Gastrocnemius medialis (tissue), 4 donors: ENCODE measurements at regions not wholly inside any gene's neighbourhood (a gene's known extent, or its start where the extent isn't known, plus 50 kb on each side); places are given as distances from the start of the nearest gene placed in this dataset.

Experiments
- ATAC-seq, 2 donors: fragments of 150-250 bp; one replicate each; pipeline ENCODE4 v1.9.1; 2016
- DNase-seq, 2 donors: peaks; one replicate each; pipeline ENCODE4 v3.0.0-alpha.2; 2019
- H3K27ac ChIP-seq, 4 donors: fragments of 200-600 bp; sonication (generic); 1 replicate in 1 of 4; 2 replicates in 3 of 4; pipeline ENCODE4 v1.5.1; 2016 to 2018; ENCODE audit warnings: mild to moderate bottlenecking in 2 of 4, moderate library complexity in 1 of 4
- H3K27me3 ChIP-seq, 3 donors: fragments of 200-600 bp; sonication (generic) in 2 of 3; 1 replicate in 1 of 3; 2 replicates in 2 of 3; pipeline versions ENCODE4 v1.5.1 to v1.6.0; 2016 to 2019; ENCODE audit warnings: mild to moderate bottlenecking in 1 of 3, moderate library complexity in 1 of 3
- H3K36me3 ChIP-seq, 2 donors: fragments of 200-600 bp; sonication (generic) in 1 of 2; one replicate each; pipeline ENCODE4 v1.5.1; 2017 to 2018
- H3K4me1 ChIP-seq, 2 donors: fragments of 200-600 bp; sonication (generic) in 1 of 2; one replicate each; pipeline ENCODE4 v1.5.1; 2016 to 2017; ENCODE audit warnings: mild to moderate bottlenecking in 2 of 2
- H3K4me3 ChIP-seq, 4 donors: fragments of 200-600 bp; sonication (generic) in 3 of 4; 1 replicate in 1 of 4; 2 replicates in 3 of 4; pipeline ENCODE4 v1.5.1; 2016 to 2019; ENCODE audit warnings: mild to moderate bottlenecking in 2 of 4
- H3K9me3 ChIP-seq, 3 donors: fragments of 200-600 bp; sonication (generic) in 2 of 3; 1 replicate in 1 of 3; 2 replicates in 2 of 3; pipeline ENCODE4 v1.5.1; 2016 to 2019
- CTCF ChIP-seq, 5 experiments: fragments of 450-650 bp in 3 of 5; fragments of 200-600 bp in 2 of 5; sonication (generic) in 2 of 5; IDR thresholded peaks in 4 of 5; conservative IDR thresholded peaks in 1 of 5; 1 replicate in 4 of 5; 2 replicates in 1 of 5; pipeline ENCODE4 v1.5.1; 2016 to 2019; ENCODE audit warnings: antibody characterized with exemption in 5 of 5, mild to moderate bottlenecking in 3 of 5, moderate library complexity in 3 of 5
- POLR2A ChIP-seq, 2 donors: fragments of 450-650 bp; IDR thresholded peaks; one replicate each; pipeline ENCODE4 v1.6.1; 2017; ENCODE audit warnings: antibody characterized with exemption in 2 of 2, mild to moderate bottlenecking in 2 of 2, moderate library complexity in 2 of 2
- in situ Hi-C, 4 donors: fragments of 200-750 bp; cut with MboI; loops; one replicate each; pipeline versions ENCODE4 v1.15.0 to v1.8.0; 2017; ENCODE audit warnings: low sequenced_read_pairs in 4 of 4
- intact Hi-C: fragments of 100-400 bp; cut with DNase I; formaldehyde crosslinking; loops from one replicate; pipeline ENCODE4 v1.15.1; 2023; ENCODE audit warnings: low total_unique reads

DNA sequence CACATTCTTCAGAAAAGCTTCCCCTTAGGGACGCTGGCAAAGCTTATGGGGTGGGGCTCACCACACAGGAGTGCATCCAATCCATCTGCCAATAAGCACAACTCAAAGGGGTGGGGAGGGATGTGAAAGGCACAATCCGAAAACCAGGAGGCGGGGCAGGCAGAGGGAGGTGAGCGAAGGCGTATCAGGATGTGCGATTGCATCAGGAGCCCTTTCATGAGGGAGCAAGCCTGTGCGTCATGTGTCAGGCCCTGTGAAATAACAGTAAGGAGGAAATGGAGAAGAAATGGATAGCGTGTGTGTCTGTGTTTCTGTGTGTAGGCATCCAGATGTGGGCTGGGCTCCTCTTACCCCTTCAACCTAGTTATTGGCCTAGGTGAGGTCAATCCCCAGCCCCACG is 382.4 kb upstream of the CDH4 start:
- Histone ChIP-seq H3K4me3 (no peak overlapping the region), H3K4me1 (no peaks in the 10 kb centered on the region), H3K27me3 (no peaks in the 10 kb centered on the region), H3K27ac (no peak overlapping the region), H3K36me3 (no peaks in the 10 kb centered on the region), H3K9me3 (no peaks in the 10 kb centered on the region)
- intact Hi-C loops, result no loop called here
- ATAC-seq (no peak), DNase-seq (no peak)
- in situ Hi-C loops, result no loop called here
- TF ChIP-seq POLR2A (IDR thresholded peaks at IDR 0.05) (no peak), CTCF (IDR thresholded peaks at IDR 0.05 in 4 of 5, conservative IDR thresholded peaks at IDR 0.05 in 1 of 5) (no peak)

DNA sequence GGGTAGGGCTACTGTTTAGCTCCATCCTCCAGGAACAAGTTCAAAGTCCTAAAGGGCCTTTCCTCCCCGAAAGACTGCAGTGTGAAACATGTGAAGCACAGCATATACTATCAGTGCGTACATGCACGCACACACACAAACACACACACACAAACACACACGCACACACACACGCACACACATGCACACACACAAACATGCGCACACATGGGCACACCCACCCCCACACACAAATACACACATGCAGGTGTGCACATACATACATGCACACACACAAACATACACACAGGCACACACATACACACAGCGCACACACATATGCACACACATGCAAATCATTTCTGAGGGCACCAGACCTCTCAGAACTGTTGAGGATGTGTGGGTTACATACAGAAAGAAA is 382.0 kb upstream of the CDH4 start:
- in situ Hi-C loops (no loop called here), intact Hi-C loops (no loop called here)
- no peaks in the 10 kb centered on the region for H3K36me3 ChIP-seq
- ATAC-seq, result no peak
- no peak overlapping the region for H3K4me3 ChIP-seq
- no peaks in the 10 kb centered on the region for H3K9me3 ChIP-seq
- DNase-seq, result no peak
- no peaks in the 10 kb centered on the region for H3K27me3 ChIP-seq
- H3K27ac ChIP-seq, result no peak overlapping the region
- TF ChIP-seq CTCF (IDR thresholded peaks at IDR 0.05 in 4 of 5, conservative IDR thresholded peaks at IDR 0.05 in 1 of 5) (no peak), POLR2A (IDR thresholded peaks at IDR 0.05) (no peak)
- H3K4me1 ChIP-seq, result no peaks in the 10 kb centered on the region

GRCh38 chr20:60872224-60872623 is 379.8 kb upstream of the CDH4 start:
- Histone ChIP-seq H3K27ac (no peak overlapping the region), H3K4me1 (no peaks in the 10 kb centered on the region), H3K36me3 (no peaks in the 10 kb centered on the region), H3K9me3 (no peaks in the 10 kb centered on the region), H3K4me3 (no peak overlapping the region), H3K27me3 (no peaks in the 10 kb centered on the region)
- TF ChIP-seq POLR2A (IDR thresholded peaks at IDR 0.05) (no peak), CTCF (IDR thresholded peaks at IDR 0.05 in 4 of 5, conservative IDR thresholded peaks at IDR 0.05 in 1 of 5) (no peak)
- intact Hi-C loops (no loop called here), in situ Hi-C loops (no loop called here)
- DNase-seq (no peak), ATAC-seq (no peak)

- Histone ChIP-seq H3K9me3 (no peaks in the 10 kb centered on the region), H3K27me3 (no peaks in the 10 kb centered on the region), H3K36me3 (no peaks in the 10 kb centered on the region), H3K4me1 (no peaks in the 10 kb centered on the region), H3K27ac (no peak overlapping the region), H3K4me3 (no peak overlapping the region)
- TF ChIP-seq POLR2A (IDR thresholded peaks at IDR 0.05), result no peak
- TF ChIP-seq CTCF (IDR thresholded peaks at IDR 0.05 in 4 of 5, conservative IDR thresholded peaks at IDR 0.05 in 1 of 5), result no peak
- in situ Hi-C loops (no loop called here), intact Hi-C loops (no loop called here)
- no peak for ATAC-seq
- DNase-seq, result no peak
Observed at GRCh38 chr20:60877071-60877857, 374.8 kb upstream of the CDH4 start.

DNA sequence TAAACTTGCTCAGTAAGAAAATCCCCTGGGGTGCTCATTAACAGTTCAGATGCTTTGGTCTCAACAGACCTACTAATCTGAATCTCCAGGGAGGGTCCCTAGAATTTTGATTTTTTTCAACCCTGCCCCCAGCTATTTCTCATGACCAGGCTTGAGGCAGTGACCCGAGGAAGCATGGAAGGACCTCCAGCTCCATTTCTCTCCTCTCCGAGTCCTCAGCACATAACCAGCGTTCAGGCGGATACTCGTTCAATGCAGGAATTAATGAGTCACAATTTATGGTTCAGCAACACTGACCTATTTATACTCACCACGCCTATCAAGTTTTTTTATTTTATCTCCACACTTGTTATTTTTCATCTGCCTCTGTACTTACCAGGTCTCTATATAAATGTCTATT is 369.2 kb upstream of the CDH4 start:
- Histone ChIP-seq H3K9me3 (no peaks in the 10 kb centered on the region), H3K27ac (no peak overlapping the region), H3K4me1 (no peaks in the 10 kb centered on the region), H3K4me3 (no peak overlapping the region), H3K36me3 (no peaks in the 10 kb centered on the region), H3K27me3 (no peaks in the 10 kb centered on the region)
- ATAC-seq (no peak), DNase-seq (no peak)
- intact Hi-C loops (no loop called here), in situ Hi-C loops (no loop called here)
- no peak for TF ChIP-seq CTCF (IDR thresholded peaks at IDR 0.05 in 4 of 5, conservative IDR thresholded peaks at IDR 0.05 in 1 of 5)
- no peak for TF ChIP-seq POLR2A (IDR thresholded peaks at IDR 0.05)
